ENCODE measurements at regions not wholly inside any gene's neighbourhood (a gene's known extent, or its start where the extent isn't known, plus 50 kb on each side); places are given as distances from the start of the nearest gene placed in this dataset.
"Not testable (repeated sequence)": the region's sequence is repeated elsewhere in the genome, so short reads cannot be mapped to it uniquely, and the experiment has no call there.

- DNase-seq: no peak
Observed at GRCh38 chr20:19875376-19876221, 117.5 kb downstream of the RIN2 start.

- no peak for DNase-seq
Observed at GRCh38 chr20:19876828-19877460, 118.9 kb downstream of the RIN2 start.

GRCh38 chr20:19879874-19880255 lies 121.8 kb downstream of the RIN2 start:
- DNase-seq: not testable (repeated sequence)

- no peak for DNase-seq
Observed at GRCh38 chr20:19880256-19881079, 122.4 kb downstream of the RIN2 start.

- DNase-seq: no peak
Observed at GRCh38 chr20:19881080-19881840, 123.2 kb downstream of the RIN2 start.

GRCh38 chr20:19881990-19882389 lies 123.9 kb downstream of the RIN2 start:
- DNase-seq: no peak

GRCh38 chr20:19882446-19882845 lies 124.4 kb downstream of the RIN2 start:
- no peak for DNase-seq

- DNase-seq: no peak
Observed at GRCh38 chr20:19883501-19883900, 125.4 kb downstream of the RIN2 start.

- DNase-seq: no peak
Observed at GRCh38 chr20:19885594-19885938, 127.5 kb downstream of the RIN2 start.

GRCh38 chr20:19885939-19886660 lies 128.0 kb downstream of the RIN2 start:
- no peak for DNase-seq

GRCh38 chr20:19886661-19887288 lies 128.7 kb downstream of the RIN2 start:
- no peak for DNase-seq

GRCh38 chr20:19887556-19888268 lies 129.4 kb upstream of the NAA20 start:
- DNase-seq: no peak

- no peak for DNase-seq
Observed at GRCh38 chr20:19888269-19888671, 128.9 kb upstream of the NAA20 start.

- no peak for DNase-seq
Observed at GRCh38 chr20:19889011-19889953, 127.9 kb upstream of the NAA20 start.

GRCh38 chr20:19890445-19891051 lies 126.6 kb upstream of the NAA20 start:
- no peak for DNase-seq

GRCh38 chr20:19893356-19893755 lies 123.8 kb upstream of the NAA20 start:
- no peak for DNase-seq

GRCh38 chr20:19895761-19896160 lies 121.4 kb upstream of the NAA20 start:
- DNase-seq: no peak

GRCh38 chr20:19897891-19898290 lies 119.3 kb upstream of the NAA20 start:
- DNase-seq: no peak

GRCh38 chr20:19901226-19901625 lies 115.9 kb upstream of the NAA20 start:
- DNase-seq: no peak

All from activated CD4-positive, alpha-beta T cell treated with anti-CD3 and anti-CD28 coated beads, Interleukin-2, Interleukin-6, amounts not matched to agents 100 ng/mL and 50 ng/mL, durations not matched to agents 16 hours and 8 hours (primary cell).